Epithelial cell of proximal tubule (primary cell): ENCODE measurements at regions not wholly inside any gene's neighbourhood (a gene's known extent, or its start where the extent isn't known, plus 50 kb on each side); places are given as distances from the start of the nearest gene placed in this dataset.

Experiments used
- DNase-seq: peaks from one replicate; pipeline ENCODE4 v3.0.0-alpha.2; 2011; ENCODE audit warnings: low read depth
- H3K4me3 ChIP-seq: 2 replicates; pipeline ENCODE4 v1.5.1; 2011; ENCODE audit warnings: low read depth, mild to moderate bottlenecking, low read length
- TF ChIP-seq, protein P1 (sequence below): conservative IDR thresholded peaks from 2 replicates; pipeline ENCODE4 v1.5.1; 2012; ENCODE audit warnings: low read depth, mild to moderate bottlenecking, low read length

DNA sequence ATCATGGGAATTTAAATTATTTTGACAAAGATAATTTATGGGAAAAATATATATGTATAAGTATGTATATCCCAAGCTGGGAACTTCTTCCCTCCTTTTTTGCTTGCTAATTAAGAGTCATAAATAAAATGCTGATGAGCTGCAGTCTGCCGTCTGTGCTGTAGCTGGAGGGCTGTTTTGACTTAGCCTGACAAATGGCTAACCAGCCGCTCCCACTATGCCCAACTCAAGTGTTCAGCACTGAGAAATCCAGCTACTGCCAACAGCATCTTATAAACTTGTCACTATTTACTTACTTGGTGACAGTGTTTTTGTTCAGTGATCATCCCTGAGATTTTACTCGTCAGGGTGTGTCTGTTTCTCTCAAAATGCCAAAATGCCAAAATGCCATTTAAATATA is 171.2 kb upstream of the PGRMC2 start:
- no peak for DNase-seq
- H3K4me3 ChIP-seq: no peak overlapping the region
- TF ChIP-seq, protein P1, sequence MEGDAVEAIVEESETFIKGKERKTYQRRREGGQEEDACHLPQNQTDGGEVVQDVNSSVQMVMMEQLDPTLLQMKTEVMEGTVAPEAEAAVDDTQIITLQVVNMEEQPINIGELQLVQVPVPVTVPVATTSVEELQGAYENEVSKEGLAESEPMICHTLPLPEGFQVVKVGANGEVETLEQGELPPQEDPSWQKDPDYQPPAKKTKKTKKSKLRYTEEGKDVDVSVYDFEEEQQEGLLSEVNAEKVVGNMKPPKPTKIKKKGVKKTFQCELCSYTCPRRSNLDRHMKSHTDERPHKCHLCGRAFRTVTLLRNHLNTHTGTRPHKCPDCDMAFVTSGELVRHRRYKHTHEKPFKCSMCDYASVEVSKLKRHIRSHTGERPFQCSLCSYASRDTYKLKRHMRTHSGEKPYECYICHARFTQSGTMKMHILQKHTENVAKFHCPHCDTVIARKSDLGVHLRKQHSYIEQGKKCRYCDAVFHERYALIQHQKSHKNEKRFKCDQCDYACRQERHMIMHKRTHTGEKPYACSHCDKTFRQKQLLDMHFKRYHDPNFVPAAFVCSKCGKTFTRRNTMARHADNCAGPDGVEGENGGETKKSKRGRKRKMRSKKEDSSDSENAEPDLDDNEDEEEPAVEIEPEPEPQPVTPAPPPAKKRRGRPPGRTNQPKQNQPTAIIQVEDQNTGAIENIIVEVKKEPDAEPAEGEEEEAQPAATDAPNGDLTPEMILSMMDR: no peak

DNA sequence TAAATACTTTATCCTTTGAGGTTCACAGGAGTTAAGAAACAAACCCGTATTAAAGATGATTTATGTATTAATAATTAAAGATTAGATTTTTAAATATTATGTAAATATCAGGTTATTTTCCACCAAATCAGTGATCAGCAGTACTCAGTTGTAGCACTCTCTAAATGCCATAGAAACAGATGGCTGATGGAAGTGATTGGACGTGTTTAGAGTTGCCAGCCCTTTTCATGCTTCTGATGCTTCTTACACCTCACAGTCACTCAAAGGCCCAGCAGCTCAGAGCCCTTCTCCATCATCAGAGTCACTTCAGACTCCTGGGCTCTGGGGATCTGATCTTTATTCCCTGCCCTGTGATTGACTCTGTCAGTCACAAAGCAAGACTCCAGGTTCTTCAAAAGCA is 170.1 kb upstream of the PGRMC2 start:
- TF ChIP-seq, protein P1: no peak
- H3K4me3 ChIP-seq: no peak overlapping the region
- DNase-seq: no peak

DNA sequence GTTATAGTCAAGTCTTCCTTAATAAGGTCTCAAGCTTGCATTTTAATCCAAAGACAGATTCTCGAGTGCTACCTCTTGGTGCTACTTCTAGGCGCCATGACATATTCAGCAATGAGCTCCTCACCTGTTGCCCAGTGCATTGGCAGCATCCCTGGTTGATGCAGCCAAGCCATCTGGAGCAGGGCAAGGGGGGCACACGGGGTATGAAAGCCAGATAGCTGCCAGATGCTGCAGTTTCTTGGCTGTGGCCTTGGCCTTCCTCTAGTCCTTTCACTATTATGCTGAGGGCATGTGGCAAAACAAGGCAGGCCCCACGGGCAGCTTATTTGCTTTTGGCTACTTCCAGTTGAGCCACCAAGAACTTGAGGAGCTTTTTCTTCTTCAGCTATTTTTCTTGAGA is 168.6 kb upstream of the PGRMC2 start:
- H3K4me3 ChIP-seq: no peak overlapping the region
- TF ChIP-seq, protein P1: no peak
- no peak for DNase-seq

DNA sequence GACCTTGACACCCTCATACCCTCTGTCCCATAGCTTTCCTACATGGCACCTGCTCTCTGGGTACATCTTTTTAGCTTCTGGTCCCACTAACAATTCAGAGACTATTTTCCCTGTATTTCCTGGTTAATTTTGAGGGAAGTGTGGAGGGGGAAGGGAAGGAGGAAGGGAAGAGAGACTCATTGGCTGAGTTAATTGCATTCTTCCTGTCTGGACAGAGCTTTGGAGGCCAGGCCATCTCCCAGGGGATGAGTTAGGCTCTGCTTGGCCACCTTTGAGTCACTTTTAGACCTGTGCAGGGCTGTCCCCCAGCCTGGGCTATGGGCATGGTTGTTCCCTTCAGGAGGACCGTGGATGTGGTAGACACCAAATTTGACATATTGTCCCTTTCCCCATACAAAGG is 167.9 kb upstream of the PGRMC2 start:
- no peak overlapping the region for H3K4me3 ChIP-seq
- no peak for DNase-seq
- TF ChIP-seq, protein P1: no peak

DNA sequence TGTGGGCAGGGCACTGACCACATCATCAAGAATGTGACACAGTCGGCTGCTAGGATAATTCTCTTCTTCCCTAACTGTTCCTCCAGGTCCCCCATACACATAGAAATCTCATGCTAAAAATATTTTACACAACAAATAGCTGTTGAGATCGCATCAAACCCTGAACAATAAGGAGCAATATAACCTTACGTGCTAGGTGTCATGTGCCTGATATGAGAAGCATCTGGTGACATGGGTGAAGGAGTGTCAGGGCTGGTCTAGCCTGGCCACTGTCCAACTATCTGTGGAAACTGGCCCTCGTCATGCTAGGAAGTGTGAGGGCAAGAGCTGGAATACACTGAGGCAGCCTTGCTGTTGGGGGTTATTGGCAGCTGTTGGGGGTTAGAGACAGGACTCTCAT is 167.3 kb upstream of the PGRMC2 start:
- TF ChIP-seq, protein P1: no peak
- no peak overlapping the region for H3K4me3 ChIP-seq
- DNase-seq: no peak

DNA sequence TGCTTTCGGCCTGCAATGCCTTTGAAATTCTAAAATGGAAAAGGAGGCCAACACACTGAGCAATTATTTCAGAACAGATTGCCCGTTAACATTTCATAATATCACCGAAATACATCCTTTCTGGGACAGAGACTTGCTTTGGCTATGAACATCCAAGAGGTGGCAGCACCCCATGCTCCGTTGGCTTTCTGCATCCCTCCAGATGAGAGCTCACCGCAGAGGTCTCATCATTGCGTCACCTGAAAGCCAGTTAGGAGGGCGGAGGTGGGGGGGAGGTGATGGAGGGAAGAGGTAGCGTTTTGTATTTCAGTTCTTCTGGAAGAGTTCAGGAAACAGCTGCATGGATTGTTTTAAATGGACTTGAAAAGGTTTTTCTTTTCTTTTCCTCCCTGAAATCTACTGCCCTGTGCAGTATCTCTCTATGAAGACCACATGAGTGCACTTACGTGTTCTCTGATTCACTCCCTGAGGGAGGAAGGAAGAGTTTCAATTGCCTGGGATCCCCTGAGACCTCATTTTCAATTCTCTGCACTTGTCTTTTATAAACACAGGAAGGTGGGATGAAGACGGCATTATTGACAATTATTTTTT is 166.8 kb upstream of the PGRMC2 start:
- TF ChIP-seq, protein P1: peak; percentile 92
- DNase-seq: peak; percentile 71
- peak overlapping the region; percentile 5 for H3K4me3 ChIP-seq

DNA sequence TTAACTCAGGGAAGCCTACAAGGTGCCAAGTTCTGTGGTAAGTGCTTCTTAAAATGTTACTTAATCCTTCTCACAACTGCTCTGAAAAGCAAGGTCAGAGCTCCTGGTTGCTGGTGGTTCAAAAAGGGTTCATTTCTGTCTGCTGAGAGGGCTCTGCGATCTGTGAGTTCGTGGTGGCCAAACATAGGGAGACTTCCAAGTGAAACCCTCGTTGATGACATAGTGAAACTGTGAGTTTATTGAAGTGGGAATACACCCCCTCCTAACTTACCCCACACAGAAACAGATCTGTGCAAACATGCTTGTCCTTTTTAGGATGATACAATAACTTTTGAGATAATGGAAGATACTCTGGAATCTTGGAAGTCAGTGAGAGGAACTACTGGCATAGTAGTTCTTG is 164.8 kb upstream of the PGRMC2 start:
- TF ChIP-seq, protein P1: no peak
- DNase-seq: no peak
- no peak overlapping the region for H3K4me3 ChIP-seq
